DOHH2 (cell line): ENCODE measurements at regions not wholly inside any gene's neighbourhood (a gene's known extent, or its start where the extent isn't known, plus 50 kb on each side); places are given as distances from the start of the nearest gene placed in this dataset.

Experiments
- EZH2phosphoT487 ChIP-seq: fragments of 200-600 bp; sonication (generic); IDR thresholded peaks from 2 replicates; pipeline ENCODE4 v1.6.1; 2017; ENCODE audit warnings: borderline replicate concordance, mild to moderate bottlenecking, antibody characterized with exemption, low read length, moderate library complexity, mixed read lengths
- TF ChIP-seq, protein P1 (sequence below): fragments of 200-600 bp; sonication (generic); IDR thresholded peaks from one replicate; pipeline ENCODE4 v1.5.1; 2014; ENCODE audit warnings: antibody characterized with exemption, mild to moderate bottlenecking, low read depth, low read length; ENCODE audit not compliant: poor library complexity, severe bottlenecking

DNA sequence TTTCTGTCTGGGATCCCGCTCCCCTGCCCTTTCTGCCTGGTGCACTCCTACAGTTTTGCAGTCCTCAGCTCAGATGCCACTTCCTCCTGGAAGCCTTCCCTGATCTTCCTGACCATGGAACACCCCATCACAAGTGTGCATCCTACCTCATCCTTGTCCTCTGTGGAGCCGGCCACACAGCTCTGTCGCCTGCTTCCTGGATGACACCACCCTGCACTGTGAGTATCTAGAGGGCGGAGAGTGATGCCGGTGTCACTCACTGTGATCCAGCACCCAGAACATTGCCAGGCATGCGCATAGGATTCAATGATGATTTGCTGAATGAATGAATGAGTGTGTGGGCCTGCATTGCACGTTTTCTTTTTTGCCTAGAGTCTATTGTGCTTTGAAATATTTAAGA, 529.9 kb downstream of the TCERG1L start:
- TF ChIP-seq, protein P1, sequence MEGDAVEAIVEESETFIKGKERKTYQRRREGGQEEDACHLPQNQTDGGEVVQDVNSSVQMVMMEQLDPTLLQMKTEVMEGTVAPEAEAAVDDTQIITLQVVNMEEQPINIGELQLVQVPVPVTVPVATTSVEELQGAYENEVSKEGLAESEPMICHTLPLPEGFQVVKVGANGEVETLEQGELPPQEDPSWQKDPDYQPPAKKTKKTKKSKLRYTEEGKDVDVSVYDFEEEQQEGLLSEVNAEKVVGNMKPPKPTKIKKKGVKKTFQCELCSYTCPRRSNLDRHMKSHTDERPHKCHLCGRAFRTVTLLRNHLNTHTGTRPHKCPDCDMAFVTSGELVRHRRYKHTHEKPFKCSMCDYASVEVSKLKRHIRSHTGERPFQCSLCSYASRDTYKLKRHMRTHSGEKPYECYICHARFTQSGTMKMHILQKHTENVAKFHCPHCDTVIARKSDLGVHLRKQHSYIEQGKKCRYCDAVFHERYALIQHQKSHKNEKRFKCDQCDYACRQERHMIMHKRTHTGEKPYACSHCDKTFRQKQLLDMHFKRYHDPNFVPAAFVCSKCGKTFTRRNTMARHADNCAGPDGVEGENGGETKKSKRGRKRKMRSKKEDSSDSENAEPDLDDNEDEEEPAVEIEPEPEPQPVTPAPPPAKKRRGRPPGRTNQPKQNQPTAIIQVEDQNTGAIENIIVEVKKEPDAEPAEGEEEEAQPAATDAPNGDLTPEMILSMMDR, result no peak
- TF ChIP-seq EZH2phosphoT487, result no peak
